HG03175 (cell line): ENCODE measurements at regions not wholly inside any gene's neighbourhood (a gene's known extent, or its start where the extent isn't known, plus 50 kb on each side); places are given as distances from the start of the nearest gene placed in this dataset.

ENCODE experiments used
- ATAC-seq: cut with Tn5 transposase; IDR thresholded peaks from one replicate; pipeline ENCODE4 v1.9.1; 2021; ENCODE audit warnings: mild to moderate bottlenecking, moderate library complexity; ENCODE audit not compliant: unreplicated experiment

GRCh38 chr12:65596514-65597091 lies 227.7 kb upstream of the HMGA2 start:
- no peak for ATAC-seq

GRCh38 chr12:65597527-65597926 lies 226.8 kb upstream of the HMGA2 start:
- no peak for ATAC-seq

- no peak for ATAC-seq
Observed at GRCh38 chr12:65598688-65599087, 225.6 kb upstream of the HMGA2 start.

- no peak for ATAC-seq
Observed at GRCh38 chr12:65602253-65602609, 222.1 kb upstream of the HMGA2 start.

DNA sequence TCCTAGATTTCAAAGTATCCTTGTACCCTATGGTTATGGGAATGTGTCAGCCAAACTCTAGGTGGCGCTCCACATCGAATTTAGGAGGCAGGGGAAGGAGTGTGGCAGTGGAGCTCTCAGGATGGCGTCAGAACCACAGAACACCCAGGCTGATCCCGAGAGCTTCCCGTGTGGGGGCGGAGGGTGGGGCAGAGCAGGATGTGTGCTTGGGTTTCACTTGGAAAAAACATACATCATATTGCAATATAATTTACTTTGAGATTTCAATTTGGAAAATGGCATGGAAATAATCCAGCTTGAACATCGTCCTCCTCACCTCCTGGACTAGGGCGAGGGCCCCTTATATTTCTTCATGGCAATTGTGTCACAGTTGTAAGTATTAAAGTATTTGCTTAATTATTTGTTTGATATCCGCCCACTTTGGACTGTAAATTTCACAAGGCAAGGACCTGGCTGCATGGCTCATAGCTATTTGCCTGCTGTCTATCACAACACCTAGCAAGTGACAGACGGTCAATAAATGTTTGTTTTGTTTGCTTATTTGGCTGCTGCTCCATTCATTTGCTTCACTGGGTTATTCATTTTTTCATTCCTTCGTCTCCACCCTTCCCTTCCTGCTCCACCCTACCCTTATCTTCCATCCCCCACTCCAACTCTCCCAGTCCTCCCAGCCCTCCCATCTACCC lies 221.5 kb upstream of the HMGA2 start:
- peak; percentile 81 for ATAC-seq

DNA sequence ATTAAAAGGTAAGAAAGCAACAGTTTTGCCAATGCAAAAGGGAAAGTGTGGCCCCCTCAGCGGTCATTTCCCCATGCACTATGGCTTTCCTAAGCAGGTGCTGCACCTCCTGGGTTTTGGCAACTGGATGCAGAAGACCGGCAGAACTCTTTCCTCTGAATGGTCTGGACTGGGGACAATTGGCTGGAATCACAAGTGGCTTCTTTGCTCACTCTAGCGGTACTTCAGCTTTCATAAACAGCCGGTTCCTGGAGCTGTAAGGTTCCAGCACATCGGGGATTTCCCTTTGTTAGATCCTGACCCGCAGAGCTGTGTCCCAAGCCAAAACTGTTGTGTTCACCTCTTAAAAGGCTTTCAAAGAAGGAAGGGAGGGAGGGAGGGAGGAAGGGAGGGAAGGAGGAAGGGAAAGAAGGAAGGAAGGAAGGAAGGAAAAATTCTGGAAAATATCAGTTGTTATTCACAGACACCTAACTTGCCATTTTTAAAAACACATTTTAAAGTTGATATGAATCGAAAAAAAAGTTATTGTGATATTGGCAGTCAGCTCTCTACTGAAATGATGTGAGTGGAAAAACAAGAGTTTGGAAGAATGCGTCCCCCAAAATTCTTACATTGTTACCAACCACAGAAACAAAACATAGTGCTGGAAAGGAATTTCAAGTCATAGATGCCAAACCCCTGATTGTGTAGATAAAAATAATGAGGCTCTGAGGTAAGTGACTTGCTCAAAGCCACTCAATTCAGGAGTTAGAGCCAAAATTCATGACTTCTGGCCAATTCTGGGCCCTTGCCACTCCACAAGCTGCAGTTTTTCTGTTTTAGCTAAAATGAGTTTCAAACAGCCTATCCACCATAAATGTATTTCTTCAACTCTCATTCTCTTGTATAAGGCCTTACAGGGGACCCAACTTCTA lies 220.6 kb upstream of the HMGA2 start:
- no peak for ATAC-seq

DNA sequence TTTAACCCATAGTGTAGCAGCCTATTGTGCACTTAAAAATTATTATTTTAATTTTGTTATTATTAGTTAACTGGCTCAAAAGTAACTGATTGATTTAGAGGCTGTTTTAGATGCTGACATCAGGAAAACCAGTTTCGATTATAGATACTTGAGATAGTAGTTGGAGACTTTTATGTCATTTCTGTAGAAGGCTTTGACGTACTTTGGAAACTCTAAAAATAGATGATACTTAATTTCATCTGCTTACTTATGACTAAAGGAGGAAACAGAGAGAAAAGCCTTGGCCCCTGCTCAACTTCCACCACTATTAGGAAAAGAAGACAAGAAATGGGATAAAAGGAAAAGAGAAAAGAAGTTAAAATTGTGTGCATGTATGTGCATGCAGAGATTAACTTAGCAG lies 219.3 kb upstream of the HMGA2 start:
- ATAC-seq = no peak

DNA sequence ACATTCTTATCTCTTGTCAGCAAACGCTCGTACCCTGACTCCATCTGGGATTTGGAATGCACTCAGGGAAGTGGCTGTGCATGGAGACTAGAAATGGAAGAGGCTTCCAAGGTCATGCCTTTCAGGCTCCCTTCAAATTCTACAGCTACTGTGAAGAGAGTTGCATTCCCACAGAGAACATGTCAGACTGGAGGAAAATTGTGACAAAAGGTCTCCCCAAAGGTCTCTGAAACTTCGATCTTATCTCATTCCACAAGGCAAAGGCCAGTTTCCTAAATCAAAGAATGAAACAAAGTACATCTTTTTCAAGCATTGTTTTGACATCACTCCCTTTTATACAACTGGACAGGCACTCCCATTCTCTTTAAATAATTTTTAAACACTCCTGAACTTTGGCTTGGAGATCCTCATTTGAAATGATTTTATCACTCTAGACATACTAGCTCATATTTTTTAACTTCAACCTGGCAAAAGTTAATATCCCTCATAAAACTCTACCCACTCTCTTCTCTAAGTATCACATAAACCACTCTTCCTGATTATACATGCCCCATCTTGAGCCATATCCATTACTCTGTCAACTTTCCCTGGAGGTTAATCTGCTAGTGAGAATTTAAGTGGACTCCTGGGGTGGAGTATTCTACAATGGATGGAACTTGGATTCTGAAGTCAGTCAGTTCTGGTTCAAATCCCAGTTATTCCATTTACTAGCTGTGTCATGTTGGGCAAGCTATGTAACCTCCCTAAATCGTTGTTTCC lies 218.1 kb upstream of the HMGA2 start:
- ATAC-seq = no peak

- no peak for ATAC-seq
Observed at GRCh38 chr12:65607401-65607841, 216.9 kb upstream of the HMGA2 start.

DNA sequence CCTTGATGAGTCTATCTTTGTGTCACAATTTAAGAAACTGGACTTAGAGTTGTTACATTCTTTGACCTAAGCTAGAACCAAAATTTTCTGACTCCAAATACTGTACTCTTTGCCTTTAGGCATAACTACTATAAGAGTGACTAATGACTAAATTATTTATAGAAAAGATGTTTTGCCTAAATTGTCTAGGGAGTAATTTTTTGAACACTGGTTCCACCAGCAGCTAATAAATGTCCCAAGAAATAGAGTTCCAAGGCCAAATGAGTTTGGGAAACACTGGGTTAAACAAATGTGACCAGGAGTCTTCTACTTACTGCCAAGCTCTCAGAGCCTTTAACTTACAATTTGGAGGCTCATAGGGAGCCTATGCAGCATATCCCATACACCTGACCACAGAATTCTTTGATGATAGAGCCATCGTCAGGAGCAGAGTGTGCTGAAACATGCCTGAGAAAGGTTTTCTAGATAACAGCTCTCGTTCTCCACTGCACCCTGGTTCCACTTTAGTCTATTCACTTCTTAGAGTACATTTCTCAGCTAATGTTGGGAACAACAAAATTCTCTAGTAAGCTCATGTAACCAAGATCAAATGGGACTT lies 215.9 kb upstream of the HMGA2 start:
- ATAC-seq = no peak

DNA sequence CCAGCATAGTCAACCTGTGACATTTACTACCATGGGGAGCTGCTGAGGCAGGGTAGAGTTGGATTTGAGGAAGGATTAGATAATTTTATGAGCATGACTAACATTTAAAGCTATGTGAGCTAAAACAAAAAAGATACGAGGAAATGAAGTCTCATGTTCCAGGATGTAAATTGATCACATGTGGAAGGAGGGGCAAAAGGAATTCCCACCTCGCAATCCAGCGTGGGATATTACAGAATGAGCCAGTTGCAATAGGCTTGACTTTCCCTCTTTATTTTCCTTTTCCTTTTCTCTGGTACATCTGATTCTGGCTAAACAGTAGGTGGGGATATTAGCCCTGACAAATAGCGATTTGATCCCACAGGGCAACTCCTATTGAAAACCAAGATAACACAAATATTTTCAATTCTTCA lies 214.9 kb upstream of the HMGA2 start:
- no peak for ATAC-seq

DNA sequence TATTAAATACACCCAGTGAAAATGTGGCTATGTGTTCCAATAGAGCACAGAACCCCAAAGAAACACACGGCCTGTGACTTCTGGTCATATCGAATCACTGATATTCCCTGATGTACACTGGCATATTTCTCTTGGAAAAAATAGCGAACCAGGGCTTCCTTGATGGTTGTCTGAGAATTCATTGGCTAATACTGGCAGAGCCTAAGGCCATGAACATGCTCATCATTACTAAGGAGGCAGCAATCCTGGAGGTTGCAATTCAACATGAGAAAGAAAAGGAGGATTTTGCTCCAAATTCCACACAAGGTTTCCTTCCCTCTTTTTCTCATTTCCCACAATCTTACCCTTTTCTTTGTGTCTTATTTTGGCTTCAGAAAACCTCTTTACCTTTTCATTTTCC lies 212.9 kb upstream of the HMGA2 start:
- ATAC-seq = no peak

- ATAC-seq = no peak
Observed at GRCh38 chr12:65612440-65612839, 211.8 kb upstream of the HMGA2 start.

GRCh38 chr12:65613692-65614091 lies 210.6 kb upstream of the HMGA2 start:
- no peak for ATAC-seq

GRCh38 chr12:65614259-65614889 lies 209.9 kb upstream of the HMGA2 start:
- no peak for ATAC-seq

GRCh38 chr12:65615118-65615517 lies 209.2 kb upstream of the HMGA2 start:
- no peak for ATAC-seq

DNA sequence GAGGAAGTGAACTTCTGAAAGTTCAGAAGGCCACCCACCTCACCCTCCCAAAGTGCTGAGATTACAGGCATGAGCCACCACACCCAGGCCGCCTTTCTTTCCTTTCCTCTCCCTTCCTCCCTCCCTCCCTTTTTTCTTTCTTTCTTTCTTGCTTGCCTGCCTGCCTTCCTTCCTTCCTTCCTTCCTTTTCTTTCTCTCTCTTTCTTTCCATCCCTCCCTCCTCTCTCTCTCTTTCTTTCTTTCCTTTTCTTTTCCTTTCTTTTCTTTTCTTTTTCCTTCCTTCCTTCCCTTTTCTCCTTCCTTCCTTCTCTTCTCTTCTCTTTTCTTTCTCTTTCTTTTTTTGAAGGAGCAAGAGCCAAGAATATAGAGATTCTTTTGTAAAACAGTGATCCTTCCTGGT lies 208.3 kb upstream of the HMGA2 start:
- no peak for ATAC-seq

- no peak for ATAC-seq
Observed at GRCh38 chr12:65618588-65618987, 205.7 kb upstream of the HMGA2 start.

GRCh38 chr12:65619018-65619417 lies 205.3 kb upstream of the HMGA2 start:
- ATAC-seq = no peak

DNA sequence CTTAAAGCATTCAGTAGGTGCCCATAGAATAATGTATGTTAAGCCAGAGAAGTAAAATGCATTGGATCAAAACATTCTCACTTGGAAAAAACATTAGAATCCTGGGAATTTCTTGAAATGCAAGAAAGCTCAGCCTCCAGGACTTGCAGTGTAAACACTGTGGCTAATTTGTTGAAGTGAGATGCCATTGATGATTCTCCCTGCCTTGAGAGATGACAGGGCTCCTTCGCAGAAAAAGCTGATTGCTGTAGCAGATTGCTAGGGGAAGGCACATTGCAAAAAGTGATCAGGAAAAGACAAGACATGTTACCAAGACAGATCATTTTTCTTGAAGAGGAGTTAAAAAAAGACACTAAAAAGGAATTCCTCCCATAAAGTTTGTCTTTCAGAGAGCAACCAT lies 204.2 kb upstream of the HMGA2 start:
- ATAC-seq = no peak
